IMR-90 (cell line): ENCODE measurements at regions not wholly inside any gene's neighbourhood (a gene's known extent, or its start where the extent isn't known, plus 50 kb on each side); places are given as distances from the start of the nearest gene placed in this dataset.

ENCODE experiments used
- ATAC-seq: fragments of 200-7000 bp; cut with Tn5 transposase; 2 replicates; pipeline ENCODE4 v1.9.1; 2020; ENCODE audit warnings: low read depth, mild to moderate bottlenecking, moderate library complexity
- BruUV-seq: library from RNA; stranded (reverse); fragments of 400-500 nt; replicated peaks from 2 replicates; lab custom pipeline; 2021; lab: Mats Ljungman, UMichigan
- CTCF ChIA-PET: fragments of 300-600 bp; formaldehyde crosslinking; extraction: SDS; loops from one replicate; lab custom pipeline; 2021; ENCODE audit warnings: antibody characterized with exemption; lab: Yijun Ruan, JAX
- POLR2A ChIA-PET: fragments of 300-600 bp; sonication (Branson Sonifier 250); formaldehyde crosslinking; loops from one replicate; lab custom pipeline; 2022; ENCODE audit warnings: antibody characterized with exemption; ENCODE audit not compliant: unreplicated experiment; lab: Charles Lee
- DNase-seq: peaks from one replicate; pipeline ENCODE4 v3.0.0; 2013
- H2AFZ ChIP-seq: replicated peaks from 2 replicates; pipeline ENCODE3; 2013; ENCODE audit warnings: low read length, mild to moderate bottlenecking; ENCODE audit not compliant: poor library complexity
- H2AK5ac ChIP-seq: 2 replicates; pipeline ENCODE4 v1.6.1; 2013; ENCODE audit warnings: low read depth, low read length, inconsistent platforms
- H2AK9ac ChIP-seq: replicated peaks from 2 replicates; pipeline ENCODE3; 2013; ENCODE audit warnings: mild to moderate bottlenecking, low read depth, low read length, moderate library complexity; ENCODE audit not compliant: poor library complexity
- H2BK120ac ChIP-seq: 2 replicates; pipeline ENCODE4 v1.6.1; 2013; ENCODE audit warnings: low read depth, low read length, inconsistent platforms
- H2BK15ac ChIP-seq: 3 replicates; pipeline ENCODE4 v1.6.1; 2013; ENCODE audit warnings: low read depth, low read length, inconsistent platforms
- H2BK20ac ChIP-seq: 2 replicates; pipeline ENCODE4 v1.6.1; 2013; ENCODE audit warnings: low read depth, mild to moderate bottlenecking, inconsistent platforms, low read length, moderate library complexity
- H2BK5ac ChIP-seq: 2 replicates; pipeline ENCODE4 v1.6.1; 2013; ENCODE audit warnings: mild to moderate bottlenecking, low read depth, low read length, inconsistent platforms; ENCODE audit not compliant: poor library complexity, severe bottlenecking
- H3K14ac ChIP-seq: replicated peaks from 2 replicates; pipeline ENCODE4 v1.6.1; 2013; ENCODE audit warnings: low read depth, low read length, inconsistent platforms
- H3K18ac ChIP-seq: 2 replicates; pipeline ENCODE4 v1.6.1; 2013; ENCODE audit warnings: low read depth, low read length, control low read depth
- H3K23ac ChIP-seq: 2 replicates; pipeline ENCODE4 v1.6.1; 2013; ENCODE audit warnings: low read depth, low read length, inconsistent platforms
- H3K27ac ChIP-seq: 2 replicates; pipeline ENCODE4 v1.5.1; 2013; ENCODE audit warnings: mild to moderate bottlenecking, control low read depth, low read length; ENCODE audit not compliant: insufficient read depth
- H3K27me3 ChIP-seq: 2 replicates; pipeline ENCODE4 v1.6.1; 2013; ENCODE audit warnings: low read length; ENCODE audit not compliant: control insufficient read depth, insufficient read depth
- H3K36me3 ChIP-seq: 2 replicates; pipeline ENCODE4 v1.6.1; 2013; ENCODE audit warnings: low read length, mixed read lengths; ENCODE audit not compliant: control insufficient read depth, insufficient read depth
- H3K4ac ChIP-seq: 2 replicates; pipeline ENCODE4 v1.6.1; 2013; ENCODE audit warnings: low read depth, low read length, inconsistent platforms
- H3K4me1 ChIP-seq: 2 replicates; pipeline ENCODE4 v1.6.1; 2013; ENCODE audit warnings: low read length, mixed read lengths; ENCODE audit not compliant: control insufficient read depth, insufficient read depth
- H3K4me2 ChIP-seq: 2 replicates; pipeline ENCODE4 v1.6.1; 2013; ENCODE audit warnings: low read depth, mild to moderate bottlenecking, control low read depth, low read length, moderate library complexity
- H3K4me3 ChIP-seq: 2 replicates; pipeline ENCODE4 v1.5.1; 2013; ENCODE audit warnings: low read depth, mild to moderate bottlenecking, control low read depth, low read length, moderate library complexity; ENCODE audit not compliant: insufficient read depth
- H3K56ac ChIP-seq: 2 replicates; pipeline ENCODE4 v1.6.1; 2013; ENCODE audit warnings: low read length, inconsistent platforms; ENCODE audit not compliant: insufficient read depth; ENCODE audit errors: extremely low read depth
- H3K79me1 ChIP-seq, 2 experiments: 2 replicates each; pipeline ENCODE4 v1.6.1; 2013; ENCODE audit warnings: low read length in 2 of 2, inconsistent platforms in 1 of 2, low read depth in 1 of 2
- H3K9ac ChIP-seq: 2 replicates; pipeline ENCODE4 v1.6.1; 2013; ENCODE audit warnings: low read depth, low read length, control low read depth
- H3K9me1 ChIP-seq: 2 replicates; pipeline ENCODE4 v1.6.1; 2013; ENCODE audit warnings: low read length, inconsistent platforms; ENCODE audit not compliant: insufficient read depth
- H3K9me3 ChIP-seq: 2 replicates; pipeline ENCODE4 v1.6.1; 2013; ENCODE audit warnings: low read length; ENCODE audit not compliant: control insufficient read depth, insufficient read depth
- H4K20me1 ChIP-seq: 2 replicates; pipeline ENCODE4 v1.6.1; 2013; ENCODE audit warnings: low read length, inconsistent platforms; ENCODE audit not compliant: insufficient read depth
- H4K5ac ChIP-seq: 2 replicates; pipeline ENCODE4 v1.6.1; 2013; ENCODE audit warnings: mild to moderate bottlenecking, low read depth, low read length, control low read depth
- H4K8ac ChIP-seq, 2 experiments: 2 replicates each; pipeline ENCODE4 v1.6.1; 2013; ENCODE audit warnings: low read depth in 2 of 2, low read length in 2 of 2, control low read depth in 1 of 2, inconsistent platforms in 1 of 2
- H4K91ac ChIP-seq: 2 replicates; pipeline ENCODE4 v1.6.1; 2013; ENCODE audit warnings: low read depth, low read length, inconsistent platforms; ENCODE audit not compliant: insufficient read depth
- BHLHE40 ChIP-seq: fragments of 150-350 bp; IDR thresholded peaks from 2 replicates; pipeline ENCODE4 v1.6.1; 2016; ENCODE audit warnings: mild to moderate bottlenecking, low read depth, low read length
- CEBPB ChIP-seq: IDR thresholded peaks from 2 replicates; pipeline ENCODE4 v1.6.1; 2012; ENCODE audit warnings: low read depth, low read length, improper control_type of control experiment
- CTCF ChIP-seq: conservative IDR thresholded peaks from 2 replicates; pipeline ENCODE4 v1.5.1; 2012; ENCODE audit warnings: mild to moderate bottlenecking, low read depth, low read length, improper control_type of control experiment
- ELK1 ChIP-seq: fragments of 150-350 bp; IDR thresholded peaks from 2 replicates; pipeline ENCODE4 v1.6.1; 2016; ENCODE audit warnings: low read depth, mild to moderate bottlenecking, low read length, moderate library complexity, borderline replicate concordance
- FOS ChIP-seq: fragments of 150-350 bp; IDR thresholded peaks from 2 replicates; pipeline ENCODE4 v1.6.1; 2016; ENCODE audit warnings: low read depth, low read length
- MAFK ChIP-seq: IDR thresholded peaks from 2 replicates; pipeline ENCODE4 v1.6.1; 2012; ENCODE audit warnings: low read depth, low read length, improper control_type of control experiment
- MAZ ChIP-seq: IDR thresholded peaks from 2 replicates; pipeline ENCODE4 v1.6.1; 2012; ENCODE audit warnings: low read depth, mild to moderate bottlenecking, low read length, improper control_type of control experiment, moderate library complexity, borderline replicate concordance
- MXI1 ChIP-seq: IDR thresholded peaks from 2 replicates; pipeline ENCODE4 v1.6.1; 2012; ENCODE audit warnings: low read depth, mild to moderate bottlenecking, low read length, moderate library complexity, borderline replicate concordance
- NFE2L2 ChIP-seq: fragments of 150-350 bp; IDR thresholded peaks from 2 replicates; pipeline ENCODE4 v1.6.1; 2016; ENCODE audit warnings: low read depth, mild to moderate bottlenecking, low read length
- POLR2A ChIP-seq: IDR thresholded peaks from 2 replicates; pipeline ENCODE4 v1.6.1; 2012; ENCODE audit warnings: mild to moderate bottlenecking, low read depth, low read length
- RAD21 ChIP-seq: IDR thresholded peaks from 2 replicates; pipeline ENCODE4 v1.6.1; 2012; ENCODE audit warnings: low read length, improper control_type of control experiment
- RCOR1 ChIP-seq: IDR thresholded peaks from 2 replicates; pipeline ENCODE4 v1.6.1; 2012; ENCODE audit warnings: mild to moderate bottlenecking, low read length, improper control_type of control experiment; ENCODE audit not compliant: insufficient replicate concordance
- RFX5 ChIP-seq: IDR thresholded peaks from 2 replicates; pipeline ENCODE4 v1.8.0; 2012; ENCODE audit warnings: low read depth, mild to moderate bottlenecking, low read length, moderate library complexity
- SMC3 ChIP-seq: fragments of 150-350 bp; IDR thresholded peaks from 2 replicates; pipeline ENCODE4 v1.6.1; 2016; ENCODE audit warnings: low read depth, mild to moderate bottlenecking, antibody characterized with exemption, low read length, moderate library complexity
- USF2 ChIP-seq: fragments of 150-350 bp; IDR thresholded peaks from 2 replicates; pipeline ENCODE4 v1.6.1; 2017; ENCODE audit warnings: mild to moderate bottlenecking, antibody characterized with exemption, low read length, low read depth
- WGBS, 2 experiments: methylation state at CpG; one replicate each; pipeline versions ENCODE4 v1.1.5 to v1.1.7; 2013; ENCODE audit warnings: missing lambda C conversion rate in 2 of 2; ENCODE audit not compliant: insufficient read length in 1 of 2; ENCODE audit errors: extremely low coverage in 2 of 2; 5-methylcytosine and 5-hydroxymethylcytosine counted together
- dilution Hi-C: fragments of 300-500 bp; cut with HindIII; formaldehyde crosslinking; loops from one replicate; pipeline ENCODE4 v1.14.3; 2018; ENCODE audit warnings: low sequenced_read_pairs; ENCODE audit not compliant: unreplicated experiment
- in situ Hi-C: fragments of 300-500 bp; cut with MboI; formaldehyde crosslinking; loops from 3 replicates; pipeline ENCODE4 v1.14.3; 2019; ENCODE audit warnings: low sequenced_read_pairs, inconsistent platforms, mixed read lengths
- intact Hi-C: fragments of 100-400 bp; cut with micrococcal nuclease; formaldehyde crosslinking; loops from 2 replicates; pipeline ENCODE4 v1.10.0; 2022

- Histone ChIP-seq H2BK5ac (no peak overlapping the region), H3K36me3 (no peaks in the 10 kb centered on the region), H4K20me1 (no peaks in the 10 kb centered on the region), H3K4me2 (peak overlapping the region; percentile 48), H3K4me3 (no peak overlapping the region), H3K18ac (0 out of 2 replicates have a peak overlapping the region, but pooled peaks have one; percentile 27), H2AK9ac (no peak overlapping the region), H4K91ac (peak overlapping the region; percentile 0; the same call in 1 of the 2 replicates), H3K27ac (no peak overlapping the region), H2AFZ (no peak overlapping the region), H3K27me3 (no peaks in the 10 kb centered on the region), H3K4ac (no peak overlapping the region), H2BK15ac (0 out of 3 replicates have a peak overlapping the region, but pooled peaks have one; percentile 1), H3K56ac (no peak overlapping the region), H3K4me1 (0 out of 2 replicates have a peak, but pooled peaks cover 4% of the 10 kb centered on the region), H3K79me1 (no peaks in the 10 kb centered on the region), H3K9me1 (no peaks in the 10 kb centered on the region), H2BK120ac (0 out of 2 replicates have a peak overlapping the region, but pooled peaks have one; percentile 23), H3K23ac (no peak overlapping the region), H3K9me3 (no peaks in the 10 kb centered on the region), H3K14ac (0 out of 2 replicates have a peak overlapping the region, but pooled peaks have one; percentile 28), H2AK5ac (no peak overlapping the region), H4K5ac (peak overlapping the region; percentile 61; the same call in 1 of the 2 replicates), H3K9ac (no peak overlapping the region), H4K8ac (0 out of 4 replicates have a peak overlapping the region, but pooled peaks of 1 of the 2 experiments have one; percentile 30), H2BK20ac (no peak overlapping the region)
- ChIA-PET POLR2A (no interaction called here), CTCF (interaction anchor here (0.6 to 0.8 kb wide), 2 partner anchors 40 to 262 kb away, joined by 3 read pairs; no protein-coding TSS in a partner anchor)
- no TSS peak for BruUV-seq
- dilution Hi-C loops (no loop called here), in situ Hi-C loops (no loop called here), intact Hi-C loops (no loop called here)
- DNase-seq = no peak
- WGBS, 2 experiments = no CpG with 5 or more reads among the region's 12 CpGs
- ATAC-seq = no peak; the same call in 1 of the 2 replicates
- no peak for TF ChIP-seq BHLHE40
- no peak for TF ChIP-seq RAD21
- no peak for TF ChIP-seq MAZ
- no peak for TF ChIP-seq MAFK
- no peak for TF ChIP-seq NFE2L2
- TF ChIP-seq POLR2A = no peak
- TF ChIP-seq MXI1 = no peak
- TF ChIP-seq RCOR1 = no peak
- TF ChIP-seq ELK1 = no peak
- no peak for TF ChIP-seq RFX5
- TF ChIP-seq CEBPB = no peak
- TF ChIP-seq CTCF = no peak
- no peak for TF ChIP-seq FOS
- no peak for TF ChIP-seq USF2
- no peak for TF ChIP-seq SMC3
These were observed 64.0 kb upstream of the ZNF281 start for GRCh38 chr1:200473698-200474371.
